NOMO-1 treated with DMSO at 0.1 percent for 48 hours (cell line): ENCODE measurements at regions not wholly inside any gene's neighbourhood (a gene's known extent, or its start where the extent isn't known, plus 50 kb on each side); places are given as distances from the start of the nearest gene placed in this dataset.
"Not testable (repeated sequence)": the region's sequence is repeated elsewhere in the genome, so short reads cannot be mapped to it uniquely, and the experiment has no call there.

Experiments used
- DNase-seq: peaks from one replicate; lab custom pipeline; 2025; ENCODE audit not compliant: unreplicated experiment; lab: John Stamatoyannopoulos, UW

- DNase-seq, result no peak
These were observed 102.7 kb upstream of the DPH5 start for GRCh38 chr1:101128211-101128727.

GRCh38 chr1:101124405-101124804 is 98.8 kb upstream of the DPH5 start:
- no peak for DNase-seq

GRCh38 chr1:101123904-101124303 is 98.3 kb upstream of the DPH5 start:
- not testable (repeated sequence) for DNase-seq

- no peak for DNase-seq
These were observed 97.0 kb upstream of the DPH5 start for GRCh38 chr1:101122452-101123166.

GRCh38 chr1:101121975-101122374 is 96.4 kb upstream of the DPH5 start:
- no peak for DNase-seq

GRCh38 chr1:101121504-101121903 is 95.9 kb upstream of the DPH5 start:
- DNase-seq, result no peak

- DNase-seq, result no peak
These were observed 95.3 kb upstream of the DPH5 start for GRCh38 chr1:101120868-101121267.

GRCh38 chr1:101119289-101119688 is 93.7 kb upstream of the DPH5 start:
- DNase-seq, result no peak

GRCh38 chr1:101116006-101116405 is 90.4 kb upstream of the DPH5 start:
- no peak for DNase-seq

- no peak for DNase-seq
These were observed 89.5 kb upstream of the DPH5 start for GRCh38 chr1:101115112-101115511.

GRCh38 chr1:101114128-101114527 is 88.5 kb upstream of the DPH5 start:
- not testable (repeated sequence) for DNase-seq

- peak; percentile 71 for DNase-seq
These were observed 86.6 kb upstream of the DPH5 start for GRCh38 chr1:101112051-101112780.

GRCh38 chr1:101111461-101111860 is 85.9 kb upstream of the DPH5 start:
- no peak for DNase-seq

GRCh38 chr1:101109791-101110190 is 84.2 kb upstream of the DPH5 start:
- no peak for DNase-seq

GRCh38 chr1:101108111-101108500 is 82.5 kb upstream of the DPH5 start:
- no peak for DNase-seq

- DNase-seq, result no peak
These were observed 82.0 kb upstream of the DPH5 start for GRCh38 chr1:101107496-101108110.

GRCh38 chr1:101105877-101106276 is 80.3 kb upstream of the DPH5 start:
- DNase-seq, result no peak

GRCh38 chr1:101102426-101103156 is 77.0 kb upstream of the DPH5 start:
- no peak for DNase-seq

- DNase-seq, result no peak
These were observed 75.8 kb upstream of the DPH5 start for GRCh38 chr1:101101360-101101759.

GRCh38 chr1:101100674-101101073 is 75.1 kb upstream of the DPH5 start:
- DNase-seq, result no peak

- no peak for DNase-seq
These were observed 73.3 kb upstream of the DPH5 start for GRCh38 chr1:101098907-101099306.
